Left lobe of liver (tissue), 2 donors: ENCODE measurements at regions not wholly inside any gene's neighbourhood (a gene's known extent, or its start where the extent isn't known, plus 50 kb on each side); places are given as distances from the start of the nearest gene placed in this dataset.
"Not testable (repeated sequence)": the region's sequence is repeated elsewhere in the genome, so short reads cannot be mapped to it uniquely, and the experiment has no call there.

ENCODE experiments used
- ATAC-seq: fragments of 200-7000 bp; cut with Tn5 transposase; one replicate; pipeline ENCODE4 v1.9.1; 2020; ENCODE audit warnings: mild to moderate bottlenecking, moderate library complexity
- DNase-seq: peaks from one replicate; pipeline ENCODE4 v3.0.0-alpha.2; 2020; ENCODE audit warnings: low spot score
- donor health status: DM: no; HTN: no; CAD: no; lungs with moderate emphysema.
- donor health status: DM: no; HTN: yes; CAD: no.

DNA sequence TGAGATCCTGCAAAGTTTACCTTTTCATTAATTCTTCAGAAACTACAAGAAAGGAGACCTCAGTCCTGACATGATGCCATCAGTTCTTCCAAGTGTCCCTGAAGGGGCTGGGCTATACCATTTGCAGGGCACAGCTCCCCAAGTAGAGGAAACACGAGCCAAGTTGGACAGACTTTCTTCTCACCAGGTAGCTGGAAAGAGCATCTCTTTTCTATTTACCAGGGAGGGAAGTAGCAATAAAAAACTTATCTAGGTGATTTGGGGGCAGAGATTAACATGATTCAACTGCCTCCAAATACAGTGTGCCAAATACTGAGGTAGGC is 103.9 kb upstream of the KCND3 start:
- ATAC-seq: no peak
- DNase-seq: no peak

DNA sequence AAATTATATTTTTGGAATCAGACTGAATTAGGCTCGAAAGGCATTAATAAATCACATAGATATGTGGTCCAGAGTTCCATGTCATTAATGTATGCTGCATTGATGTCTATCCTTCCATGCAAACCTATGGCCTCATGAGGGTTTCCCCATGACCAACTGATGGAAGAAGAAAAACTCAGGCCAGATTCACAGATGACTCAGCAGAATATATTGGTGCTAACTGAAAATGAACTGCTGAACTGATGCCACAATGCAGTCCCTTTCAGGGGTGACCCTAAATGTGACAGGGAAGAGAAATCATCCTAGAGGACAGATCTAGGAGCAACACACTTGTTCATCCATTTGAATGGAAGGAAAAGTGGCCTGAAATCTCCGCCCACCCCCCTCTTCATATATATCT is 110.5 kb upstream of the KCND3 start:
- no peak for ATAC-seq
- DNase-seq: no peak

DNA sequence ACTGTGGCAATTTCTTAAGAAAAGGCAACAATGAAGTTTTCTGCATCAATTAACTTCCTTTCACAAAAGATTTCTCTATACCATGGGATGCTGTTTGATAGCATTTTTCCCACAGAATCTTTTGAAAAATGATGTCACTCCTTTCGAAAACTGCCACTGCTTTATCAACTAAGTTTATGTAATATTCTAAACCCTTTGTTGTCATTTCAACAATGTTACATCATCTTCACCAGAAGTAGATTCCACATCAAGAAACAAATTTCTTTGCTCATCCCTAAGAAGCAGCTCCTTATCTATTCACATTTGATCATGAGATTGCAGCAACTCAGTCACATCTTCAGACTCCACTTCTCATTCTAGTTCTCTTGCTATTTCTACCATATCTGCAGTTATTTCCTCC is 116.1 kb upstream of the KCND3 start:
- DNase-seq: no peak
- ATAC-seq: no peak

DNA sequence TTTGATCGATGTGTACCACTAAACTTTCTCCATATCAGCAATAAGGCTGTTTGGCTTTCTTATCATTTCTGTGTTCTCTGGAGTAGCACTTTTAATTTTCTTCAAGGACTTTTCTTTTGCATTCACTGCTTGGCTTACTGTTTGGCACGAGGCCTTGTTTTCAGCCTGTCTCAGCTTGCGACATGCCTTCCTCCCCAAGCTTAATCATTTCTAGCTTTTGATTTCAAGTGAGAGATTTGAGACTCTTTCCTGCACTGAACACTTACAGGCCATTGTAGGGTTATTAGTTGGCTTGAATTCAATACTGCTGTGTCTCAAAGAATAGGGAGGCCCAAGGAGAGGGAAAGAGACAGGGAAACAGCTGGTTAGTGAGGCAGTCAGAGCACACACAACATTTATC is 120.6 kb upstream of the KCND3 start:
- no peak for ATAC-seq
- DNase-seq: no peak

DNA sequence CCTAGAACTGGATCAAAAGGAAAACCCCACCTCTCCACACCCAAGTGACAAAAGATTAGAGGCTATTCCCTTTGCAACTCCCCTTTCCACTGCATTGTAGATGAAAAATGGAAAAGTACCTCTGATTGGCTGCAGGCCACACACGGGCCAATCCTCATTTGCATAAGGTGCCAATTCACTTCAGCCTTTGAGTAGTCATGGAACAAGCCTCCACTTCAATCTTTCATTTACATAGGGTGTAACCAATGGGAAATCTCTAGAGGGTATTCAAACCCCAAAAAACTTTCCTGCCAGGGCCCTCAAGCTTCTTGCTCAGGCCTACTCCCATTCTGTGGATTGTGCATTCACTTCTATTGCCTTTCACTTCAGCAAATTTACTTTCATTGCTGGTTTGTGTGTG is 122.3 kb upstream of the KCND3 start:
- ATAC-seq (no peak), DNase-seq (no peak)

DNA sequence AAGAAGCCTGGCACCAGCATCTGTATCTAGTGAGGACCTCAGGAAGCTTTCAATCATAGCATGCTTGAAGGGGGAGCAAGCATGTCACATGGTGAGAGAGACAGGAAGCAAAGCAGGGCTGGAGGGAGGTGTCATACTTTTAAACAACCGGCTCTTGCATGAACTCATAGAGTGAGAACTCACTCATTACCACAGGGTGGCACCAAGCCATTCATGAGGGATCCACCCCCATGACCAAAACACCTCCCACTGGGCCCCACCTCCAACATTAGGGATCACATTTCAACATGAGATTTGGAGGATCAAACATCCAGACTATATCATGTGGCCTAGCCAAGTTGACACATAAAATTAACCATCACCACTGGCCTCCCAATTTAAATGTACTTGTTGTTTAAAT is 125.1 kb upstream of the KCND3 start:
- ATAC-seq: no peak
- no peak for DNase-seq

DNA sequence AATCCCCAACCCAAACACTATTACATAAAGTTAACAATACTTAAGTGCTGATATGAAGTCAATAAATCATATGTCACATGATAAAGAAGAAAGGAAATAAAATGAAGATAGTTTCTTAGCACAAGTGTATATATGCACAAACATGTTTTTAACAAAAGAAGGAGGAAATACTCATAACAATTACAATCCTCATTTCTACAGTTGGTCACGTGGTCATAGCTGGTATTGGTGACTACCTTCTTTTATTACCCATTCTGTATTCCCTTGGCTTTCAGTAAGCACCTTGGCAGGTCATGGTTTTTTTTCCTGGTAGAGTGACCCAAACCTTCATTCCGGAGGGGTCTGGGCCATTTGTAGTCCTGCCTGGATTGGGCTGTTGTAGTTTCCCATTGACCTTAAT is 137.1 kb upstream of the KCND3 start:
- DNase-seq: no peak

DNA sequence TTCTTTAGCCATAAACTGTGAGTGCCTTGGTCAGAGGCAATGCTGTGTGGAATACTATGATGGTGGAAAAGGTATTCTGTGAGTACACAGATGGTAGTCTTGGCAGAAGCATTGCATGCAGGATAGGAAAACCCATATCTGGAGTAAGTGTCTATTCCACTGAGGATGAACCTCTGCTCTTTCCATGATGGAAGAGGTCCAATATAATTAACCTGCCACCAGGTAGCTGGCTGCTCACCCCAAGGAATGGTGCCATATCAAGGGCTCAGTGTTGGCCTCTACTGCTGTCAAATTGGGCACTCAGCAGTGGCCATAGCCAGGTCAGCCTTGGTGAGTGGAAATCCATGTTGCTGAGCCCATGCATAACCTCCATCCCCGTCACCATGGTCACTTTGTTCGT is 138.1 kb upstream of the KCND3 start:
- DNase-seq, ATAC-seq: not testable (repeated sequence)

More for the DNA sequence above, 137.1 kb upstream of the KCND3 start:
- no peak for ATAC-seq

DNA sequence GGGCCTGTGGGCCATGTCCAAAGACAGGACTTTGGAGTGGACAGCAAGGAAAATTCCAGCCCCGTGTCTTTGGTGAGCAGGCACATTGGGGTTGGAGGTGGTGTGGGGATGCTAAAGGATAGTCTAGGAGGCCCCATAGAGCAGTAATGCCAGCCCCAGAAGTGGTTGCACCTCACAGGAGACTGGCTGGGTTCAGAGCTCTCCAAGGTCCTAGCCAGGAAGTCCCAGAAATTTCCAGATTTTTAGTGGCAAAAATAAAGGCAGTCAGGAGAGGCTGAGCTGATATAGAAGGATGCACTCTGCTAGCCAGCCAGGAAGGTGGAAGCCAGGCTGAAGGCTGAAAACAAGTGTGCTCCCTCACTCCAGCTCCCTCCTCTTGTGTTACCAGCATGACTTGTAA is 144.0 kb upstream of the KCND3 start:
- ATAC-seq (no peak), DNase-seq (no peak)

DNA sequence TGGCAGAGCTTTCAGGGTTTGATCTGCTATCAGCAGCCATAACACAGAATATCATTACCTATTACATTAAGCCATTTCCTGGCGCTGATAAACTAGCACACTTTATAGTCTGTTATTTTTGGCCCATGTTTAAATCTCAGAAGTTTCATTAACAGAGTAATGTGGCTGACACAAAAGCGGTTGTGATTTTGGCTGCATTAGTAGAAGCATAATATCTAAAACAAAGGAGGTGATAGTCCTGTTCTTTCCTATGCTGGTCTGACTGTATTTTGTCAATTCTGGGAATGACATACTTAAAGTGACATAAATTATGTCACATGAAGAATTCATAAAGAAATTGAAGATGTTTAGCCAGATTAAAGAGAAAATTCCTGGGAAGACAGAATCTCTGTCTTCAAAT is 151.3 kb upstream of the KCND3 start:
- no peak for DNase-seq

DNA sequence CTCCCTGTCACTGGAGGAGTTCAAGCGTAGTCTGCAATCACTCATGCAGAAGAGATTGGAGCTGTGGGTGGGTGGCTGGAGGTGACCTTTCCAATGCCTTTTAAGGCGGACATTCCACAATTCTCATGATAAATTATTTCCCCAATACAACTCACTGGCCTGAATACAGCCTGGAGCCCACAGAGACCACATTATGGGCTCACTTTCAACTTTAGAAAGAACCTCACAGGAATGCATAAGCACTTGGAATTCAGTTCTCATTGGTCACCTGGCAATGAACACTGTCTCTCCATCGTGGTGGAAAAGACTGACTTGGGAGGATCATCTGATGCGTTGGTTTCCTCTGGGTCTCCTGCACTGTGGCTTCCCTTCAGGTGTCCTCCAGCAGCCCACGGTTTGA is 151.8 kb upstream of the KCND3 start:
- no peak for ATAC-seq
- DNase-seq: no peak

More for the DNA sequence above, 151.3 kb upstream of the KCND3 start:
- ATAC-seq: no peak

DNA sequence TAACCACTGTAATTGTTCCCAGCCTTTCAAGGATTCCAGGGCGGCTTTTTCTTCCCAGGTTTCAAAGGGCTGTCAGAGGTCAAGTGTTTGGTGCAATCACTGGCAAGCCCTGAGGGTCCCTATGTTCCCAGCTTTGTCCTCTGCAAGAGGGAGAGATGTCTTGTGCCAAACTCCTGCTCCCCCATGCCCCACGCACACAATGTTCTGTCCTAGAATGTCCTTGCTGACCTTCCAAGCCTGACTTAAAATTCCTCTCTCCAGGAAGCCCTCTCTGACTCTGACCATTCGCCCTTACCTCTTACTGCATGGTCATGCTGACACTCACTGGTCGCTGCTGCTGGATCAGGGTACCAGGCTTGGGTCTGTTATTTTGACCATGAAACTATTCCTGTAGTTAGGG is 152.5 kb upstream of the KCND3 start:
- no peak for ATAC-seq
- no peak for DNase-seq

DNA sequence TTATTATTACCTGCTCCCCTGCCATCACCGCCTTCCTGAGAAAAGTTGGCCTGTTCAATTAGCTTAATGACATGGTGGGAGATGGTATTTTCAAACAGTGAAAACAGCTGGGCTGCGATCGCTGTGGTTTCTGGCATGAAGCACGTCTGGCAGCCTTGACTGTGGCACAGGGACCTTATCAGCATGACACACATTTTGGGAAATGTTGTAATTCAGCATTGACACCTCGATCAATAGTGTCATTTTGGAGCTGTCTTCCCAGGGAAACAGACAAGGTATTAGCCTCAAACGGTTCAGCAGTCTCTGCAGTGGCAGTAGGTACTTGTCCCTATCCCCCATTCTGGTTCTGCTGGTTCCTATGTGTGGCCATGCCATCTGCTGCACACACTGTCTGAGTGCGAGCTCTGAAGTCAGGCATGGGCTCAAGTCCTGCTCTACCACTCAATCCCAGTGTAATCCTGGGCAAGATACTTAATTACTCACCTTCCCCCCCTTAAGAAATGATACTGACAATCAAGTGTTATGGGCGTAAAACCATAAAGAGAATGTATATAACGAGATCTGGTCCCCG is 154.5 kb upstream of the KCND3 start:
- peak; percentile 92 for ATAC-seq
- DNase-seq: peak; percentile 63

DNA sequence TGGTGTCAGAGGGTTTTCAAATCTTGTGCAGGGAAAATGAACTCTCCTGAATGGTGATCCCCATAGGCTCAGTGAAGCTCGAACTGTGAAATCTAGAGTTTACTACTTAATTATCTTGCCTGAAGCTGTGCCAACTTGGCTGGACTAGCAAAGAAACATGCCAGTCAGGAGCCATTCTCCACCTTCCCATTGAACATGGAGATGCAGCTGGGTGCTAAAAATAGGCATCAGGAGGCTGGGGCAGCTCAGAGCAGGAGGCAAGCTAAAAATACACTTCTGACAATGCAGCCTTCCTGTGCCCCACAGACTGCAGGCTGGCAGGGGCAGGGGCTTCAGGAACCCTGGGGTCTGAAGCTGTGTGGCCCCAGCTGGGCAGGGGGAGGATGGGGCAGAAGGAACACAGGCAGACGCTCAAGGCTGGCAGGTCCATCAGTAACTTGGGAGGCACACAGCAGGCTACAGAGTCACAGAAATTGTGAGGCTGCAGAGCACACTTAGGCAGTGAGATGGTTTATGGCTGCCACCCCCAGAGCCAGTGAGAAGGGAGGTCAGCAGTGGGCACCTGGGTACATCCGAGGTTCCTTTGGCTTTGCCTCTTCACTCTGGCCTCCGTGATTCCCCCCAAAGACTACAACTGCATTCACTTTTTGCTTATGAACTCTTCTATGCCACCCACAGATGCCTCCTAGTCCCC is 155.4 kb upstream of the KCND3 start:
- no peak for ATAC-seq
- no peak for DNase-seq

DNA sequence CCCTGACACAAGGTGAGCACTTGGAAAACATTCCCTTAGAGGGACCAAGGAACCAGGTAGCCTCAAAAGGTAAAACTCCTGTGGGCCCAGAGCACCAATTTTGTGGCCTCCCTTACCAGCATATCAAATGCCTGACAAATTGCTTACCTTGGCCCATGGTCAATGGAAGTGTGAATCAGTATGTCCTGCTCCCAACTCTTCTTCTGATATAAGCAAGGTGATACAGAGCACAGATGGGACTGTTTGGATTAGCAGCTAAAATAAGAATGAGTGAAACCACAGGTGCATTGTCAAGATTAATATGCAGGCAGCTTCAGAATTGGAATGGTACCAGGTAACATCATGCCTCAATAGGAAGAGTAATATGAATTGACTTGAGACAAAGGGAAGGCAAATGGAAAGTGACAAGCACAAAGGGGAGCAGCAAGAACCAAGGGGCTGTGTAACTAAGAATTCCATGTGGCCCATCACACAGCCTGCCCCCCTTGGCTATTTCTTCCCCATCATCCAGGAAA is 156.8 kb upstream of the KCND3 start:
- no peak for ATAC-seq

DNA sequence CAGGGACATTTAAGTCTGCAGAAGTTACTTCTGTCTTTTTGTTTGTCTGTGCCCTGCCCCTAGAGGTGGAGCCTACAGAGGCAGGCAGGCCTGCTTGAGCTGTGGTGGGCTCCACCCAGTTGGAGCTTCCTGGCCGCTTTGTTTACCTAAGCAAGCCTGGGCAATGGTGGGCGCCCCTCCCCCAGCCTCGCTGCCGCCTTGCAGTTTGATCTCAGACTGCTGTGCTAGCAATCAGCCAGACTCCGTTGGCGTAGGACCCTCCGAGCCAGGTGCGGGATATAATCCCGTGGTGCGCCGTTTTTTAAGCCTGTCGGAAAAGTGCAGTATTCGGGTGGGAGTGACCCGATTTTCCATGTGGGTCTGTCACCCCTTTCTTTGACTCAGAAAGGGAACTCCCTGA is 170.7 kb upstream of the KCND3 start:
- not testable (repeated sequence) for ATAC-seq, DNase-seq

More for the DNA sequence above, 156.8 kb upstream of the KCND3 start:
- no peak for DNase-seq

DNA sequence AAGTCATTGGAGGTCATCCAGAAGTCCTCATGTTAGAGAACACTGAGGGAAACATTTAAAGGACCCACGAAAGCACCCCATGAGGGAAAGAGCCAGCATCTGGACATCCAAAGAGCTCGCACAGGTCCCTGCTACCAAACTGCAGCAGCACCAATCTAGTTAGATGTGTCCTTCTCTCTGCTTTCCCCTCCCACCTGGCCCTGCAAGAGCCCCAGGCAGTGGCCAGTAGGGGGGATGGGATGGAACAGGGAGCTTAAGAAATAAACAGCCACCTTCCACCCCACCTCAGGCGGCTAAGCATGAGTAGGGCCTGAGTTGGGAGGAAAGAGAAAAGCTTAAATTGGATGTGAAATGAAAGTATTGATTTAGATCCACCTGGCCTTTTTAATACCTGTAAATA is 175.9 kb upstream of the KCND3 start:
- ATAC-seq: no peak
- no peak for DNase-seq

DNA sequence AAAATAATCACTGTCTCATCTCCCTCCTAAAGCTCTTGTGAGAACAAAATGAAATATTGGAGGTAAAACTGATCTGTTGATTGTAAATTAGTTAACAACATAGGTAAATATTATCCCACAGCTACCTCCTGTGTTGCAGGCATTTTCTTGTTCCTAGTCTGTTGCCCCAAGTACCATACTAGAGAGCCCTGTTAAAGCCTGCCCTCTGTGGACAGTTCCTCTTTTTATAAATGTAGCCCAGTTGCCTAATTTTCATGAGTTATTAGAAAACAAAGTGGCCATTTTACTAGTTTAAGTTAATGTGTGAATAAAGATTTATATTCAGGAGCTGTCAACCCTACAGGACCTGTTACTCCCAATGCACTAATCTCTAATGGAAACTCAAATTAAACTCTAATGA is 180.0 kb upstream of the KCND3 start:
- ATAC-seq (no peak), DNase-seq (no peak)

DNA sequence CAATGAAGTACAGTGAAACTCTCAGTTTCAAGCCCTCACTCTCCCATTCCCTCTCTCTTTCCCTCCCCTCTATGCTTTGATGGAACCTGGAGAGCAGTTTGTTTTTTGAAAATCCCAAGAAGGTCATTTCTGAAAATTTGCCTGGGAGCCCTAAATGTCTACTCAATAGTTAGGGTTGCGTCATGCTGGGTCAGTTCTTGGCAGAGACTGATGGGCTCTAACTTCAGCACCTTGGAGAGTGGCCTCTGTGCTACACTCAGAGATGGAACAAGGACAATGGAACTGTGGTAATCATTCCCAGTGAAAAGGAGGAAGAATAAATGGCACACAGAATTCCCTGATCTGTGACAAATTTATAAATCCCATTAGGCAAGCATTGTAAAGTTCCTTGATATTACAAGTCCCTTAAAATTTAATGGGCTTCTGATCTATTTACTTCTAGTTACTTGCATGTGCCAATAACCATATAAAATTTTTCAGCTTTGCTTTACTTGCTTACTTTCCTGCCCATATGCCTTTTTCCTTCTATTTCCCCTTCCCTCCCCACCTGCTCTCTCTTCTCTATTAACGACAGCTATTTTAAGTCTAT is 182.9 kb upstream of the KCND3 start:
- ATAC-seq (peak; percentile 97), DNase-seq (peak; percentile 59)

DNA sequence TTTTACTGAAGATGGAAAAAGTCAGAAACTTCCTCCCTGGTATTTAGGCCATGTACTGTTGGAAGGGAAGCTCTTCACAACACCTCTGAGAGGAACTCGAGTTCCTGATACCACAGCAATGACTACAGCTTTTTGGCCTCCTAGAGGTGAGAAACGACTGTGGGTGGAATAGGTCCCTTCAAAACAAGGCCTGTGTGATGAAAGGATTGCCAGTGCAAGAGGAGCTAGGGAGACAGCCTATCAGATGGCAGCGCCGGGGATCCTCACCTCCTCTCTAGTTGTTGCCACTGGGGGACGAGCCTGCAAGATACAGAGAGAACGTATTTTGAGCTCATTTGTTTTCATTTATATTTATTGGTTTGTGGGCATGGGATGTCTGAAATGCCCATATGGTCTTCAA is 187.8 kb upstream of the KCND3 start:
- DNase-seq (no peak), ATAC-seq (no peak)

DNA sequence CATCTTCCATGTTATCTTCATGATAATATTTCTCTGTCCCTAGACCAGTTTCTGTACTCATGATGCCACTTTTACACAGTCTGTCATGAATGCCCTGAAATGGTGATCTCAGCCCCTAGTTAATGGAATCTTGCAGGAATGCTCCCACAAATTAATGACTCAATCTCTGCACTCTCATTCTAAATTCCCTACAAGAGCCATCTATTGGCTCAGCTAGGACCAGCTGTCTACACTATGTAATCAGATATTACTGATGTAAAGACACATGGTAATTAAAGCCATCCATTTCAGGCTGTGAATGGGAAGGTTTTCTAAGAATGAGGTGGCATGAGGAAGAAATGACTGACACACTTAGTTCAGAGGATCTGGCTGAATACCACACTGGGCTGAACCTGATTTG is 199.1 kb upstream of the KCND3 start:
- DNase-seq (no peak), ATAC-seq (no peak)

DNA sequence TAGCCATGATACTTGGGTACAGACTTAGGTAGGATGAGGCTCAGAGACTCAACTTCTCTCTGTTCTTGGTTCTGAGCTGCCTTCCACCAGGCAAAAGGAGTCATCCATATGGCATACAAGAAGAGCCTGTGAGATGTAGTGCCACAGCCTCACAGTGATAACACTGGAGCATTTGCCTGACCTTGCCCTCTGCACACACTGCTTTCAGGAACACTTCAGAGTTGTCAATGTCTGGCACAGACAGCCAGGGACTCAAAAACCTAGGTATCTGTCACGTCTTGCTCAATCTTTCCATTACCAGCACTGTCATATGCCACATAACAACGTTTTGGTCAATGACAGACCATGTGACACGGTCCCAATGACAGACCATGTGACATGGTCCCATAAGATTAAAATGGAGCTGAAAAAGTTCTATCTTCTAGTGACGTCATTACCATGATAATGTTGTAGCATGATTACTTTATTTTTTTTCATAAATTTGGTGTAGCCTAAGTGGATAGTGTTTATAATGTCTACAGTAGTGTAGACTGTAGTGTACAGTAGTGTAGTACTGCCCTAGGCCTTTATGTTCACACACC is 199.9 kb upstream of the CTTNBP2NL start:
- DNase-seq (no peak), ATAC-seq (no peak)
